Neuronal stem cell (in vitro differentiated cells): ENCODE measurements at regions not wholly inside any gene's neighbourhood (a gene's known extent, or its start where the extent isn't known, plus 50 kb on each side); places are given as distances from the start of the nearest gene placed in this dataset.

ENCODE experiments used
- DNase-seq: peaks from one replicate; pipeline ENCODE4 v3.0.0-alpha.2; 2013; ENCODE audit warnings: low spot score
- H2AFZ ChIP-seq: one replicate; pipeline ENCODE4 v1.6.1; 2013; ENCODE audit warnings: mild to moderate bottlenecking, low read length, inconsistent platforms
- H2AK5ac ChIP-seq: 2 replicates; pipeline ENCODE4 v1.6.1; 2013; ENCODE audit warnings: low read depth, mild to moderate bottlenecking, inconsistent platforms, low read length, moderate library complexity, mixed read lengths
- H2BK120ac ChIP-seq: 2 replicates; pipeline ENCODE4 v1.6.1; 2013; ENCODE audit warnings: low read depth, mild to moderate bottlenecking, inconsistent platforms, low read length, moderate library complexity, mixed read lengths
- H2BK12ac ChIP-seq: one replicate; pipeline ENCODE4 v1.6.1; 2013; ENCODE audit warnings: low read length, inconsistent platforms
- H2BK15ac ChIP-seq: 2 replicates; pipeline ENCODE4 v1.6.1; 2013; ENCODE audit warnings: mild to moderate bottlenecking, low read length, inconsistent platforms, mixed read lengths
- H2BK5ac ChIP-seq: one replicate; pipeline ENCODE4 v1.6.1; 2013; ENCODE audit warnings: inconsistent platforms, mild to moderate bottlenecking, low read length, moderate library complexity
- H3K14ac ChIP-seq: one replicate; pipeline ENCODE4 v1.6.1; 2013; ENCODE audit warnings: low read length, inconsistent platforms
- H3K18ac ChIP-seq: 2 replicates; pipeline ENCODE4 v1.6.1; 2013; ENCODE audit warnings: low read length, inconsistent platforms
- H3K23ac ChIP-seq: 2 replicates; pipeline ENCODE4 v1.6.1; 2013; ENCODE audit warnings: low read depth, mild to moderate bottlenecking, mixed read lengths, low read length, inconsistent platforms; ENCODE audit not compliant: poor library complexity
- H3K27ac ChIP-seq: replicated peaks from 3 replicates; pipeline ENCODE4 v1.5.1; 2013; ENCODE audit warnings: low read length, inconsistent platforms
- H3K27me3 ChIP-seq, 3 experiments: 2 replicates each; pipeline ENCODE4 v1.6.1; 2013; ENCODE audit warnings: low read length in 3 of 3, mild to moderate bottlenecking in 2 of 3, inconsistent platforms in 1 of 3, low read depth in 1 of 3, mixed read lengths in 1 of 3, moderate library complexity in 1 of 3; ENCODE audit not compliant: control insufficient read depth in 3 of 3, insufficient read depth in 3 of 3
- H3K36me3 ChIP-seq, 2 donors: replicated peaks in 1 of 2; 2 replicates each; pipeline ENCODE4 v1.6.1; 2013; ENCODE audit warnings: low read length in 2 of 2; ENCODE audit not compliant: control insufficient read depth in 2 of 2, insufficient read depth in 2 of 2
- H3K4ac ChIP-seq: 2 replicates; pipeline ENCODE4 v1.6.1; 2013; ENCODE audit warnings: inconsistent platforms, mild to moderate bottlenecking, low read length, moderate library complexity
- H3K4me1 ChIP-seq, 2 donors: 1 replicate in 1 of 2; 2 replicates in 1 of 2; pipeline ENCODE4 v1.6.1; 2013; ENCODE audit warnings: low read length in 2 of 2, low read depth in 1 of 2; ENCODE audit not compliant: control insufficient read depth in 2 of 2, insufficient read depth in 1 of 2
- H3K4me2 ChIP-seq: one replicate; pipeline ENCODE4 v1.6.1; 2013; ENCODE audit warnings: mild to moderate bottlenecking, low read length, inconsistent platforms; ENCODE audit not compliant: insufficient read depth, poor library complexity, severe bottlenecking
- H3K4me3 ChIP-seq, 2 donors: 2 replicates each; pipeline ENCODE4 v1.5.1; 2013; ENCODE audit warnings: low read length in 2 of 2, mild to moderate bottlenecking in 2 of 2, inconsistent platforms in 1 of 2, moderate library complexity in 1 of 2
- H3K79me1 ChIP-seq: one replicate; pipeline ENCODE4 v1.6.1; 2013; ENCODE audit warnings: low read depth, mild to moderate bottlenecking, inconsistent platforms, low read length, moderate library complexity
- H3K9ac ChIP-seq: one replicate; pipeline ENCODE4 v1.6.1; 2013; ENCODE audit warnings: mild to moderate bottlenecking, low read depth, low read length, inconsistent platforms; ENCODE audit not compliant: poor library complexity
- H3K9me3 ChIP-seq, 2 donors: replicated peaks in 1 of 2; 2 replicates each; pipeline versions ENCODE3 to v1.6.1; 2013; ENCODE audit warnings: low read length in 2 of 2, mild to moderate bottlenecking in 2 of 2, inconsistent platforms in 1 of 2, low read depth in 1 of 2, mixed read lengths in 1 of 2, moderate library complexity in 1 of 2; ENCODE audit not compliant: control insufficient read depth in 2 of 2, insufficient read depth in 1 of 2
- H4K8ac ChIP-seq: one replicate; pipeline ENCODE4 v1.6.1; 2013; ENCODE audit warnings: low read depth, mild to moderate bottlenecking, inconsistent platforms, low read length, moderate library complexity
- H4K91ac ChIP-seq: one replicate; pipeline ENCODE4 v1.6.1; 2013; ENCODE audit warnings: low read length, low read depth, mild to moderate bottlenecking, inconsistent platforms; ENCODE audit not compliant: poor library complexity
- WGBS, 2 donors: extraction: QIAGEN DNeasy Blood & Tissue Kit; methylation state at CpG; one replicate each; pipeline ENCODE4 v1.1.7; 2013; ENCODE audit warnings: missing lambda C conversion rate in 2 of 2, mixed read lengths in 1 of 2; ENCODE audit not compliant: insufficient read length in 2 of 2, insufficient replicate concordance in 1 of 2; ENCODE audit errors: extremely low coverage in 2 of 2; 5-methylcytosine and 5-hydroxymethylcytosine counted together

- Histone ChIP-seq H3K27me3 (no peaks in the 10 kb centered on the region), H3K9ac (no peak overlapping the region), H3K23ac (no peak overlapping the region), H3K9me3 (no peaks in the 10 kb centered on the region), H3K18ac (no peak overlapping the region), H2BK15ac (no peak overlapping the region), H4K91ac (no peak overlapping the region), H2BK120ac (no peak overlapping the region), H2AK5ac (no peak overlapping the region), H3K4me1 (no peaks in the 10 kb centered on the region), H3K14ac (no peak overlapping the region), H3K4ac (no peak overlapping the region), H3K36me3 (no peaks in the 10 kb centered on the region), H2AFZ (no peak overlapping the region), H3K4me3 (no peak overlapping the region), H3K27ac (no peak overlapping the region), H2BK5ac (no peak overlapping the region), H2BK12ac (no peak overlapping the region), H3K79me1 (no peaks in the 10 kb centered on the region), H3K4me2 (no peak overlapping the region), H4K8ac (no peak overlapping the region)
- WGBS, 2 donors = no CpG with 5 or more reads among the region's 2 CpGs
- no peak for DNase-seq
These were observed 60.0 kb downstream of the DMAC1 start for GRCh38 chr9:7739595-7739994.

DNA sequence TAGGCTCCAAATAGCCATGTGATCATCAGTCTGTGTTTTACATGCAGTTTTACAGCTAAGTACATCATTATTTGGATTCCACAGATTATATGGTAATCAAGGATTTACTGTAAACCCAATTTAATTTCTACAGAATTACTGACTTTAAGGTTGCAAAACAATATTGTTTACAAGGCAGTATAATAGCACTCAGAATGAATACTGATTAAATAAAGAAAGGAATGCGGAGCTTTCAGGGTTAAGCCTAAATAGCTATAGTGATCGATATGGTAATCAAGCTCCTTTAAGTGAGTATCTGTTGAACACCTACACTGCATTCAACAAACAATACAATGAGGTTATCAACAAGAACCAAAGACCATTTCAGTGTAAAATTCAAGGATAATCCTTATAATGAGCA, 64.3 kb downstream of the DMAC1 start:
- no peak for DNase-seq
- Histone ChIP-seq H3K18ac (no peak overlapping the region), H4K91ac (no peak overlapping the region), H2AK5ac (no peak overlapping the region), H3K27ac (no peak overlapping the region), H3K4me3 (no peak overlapping the region), H3K27me3 (no peaks in the 10 kb centered on the region), H3K36me3 (no peaks in the 10 kb centered on the region), H3K79me1 (no peaks in the 10 kb centered on the region), H3K14ac (no peak overlapping the region), H3K4ac (no peak overlapping the region), H3K4me2 (no peak overlapping the region), H4K8ac (no peak overlapping the region), H3K4me1 (no peaks in the 10 kb centered on the region), H3K23ac (no peak overlapping the region), H3K9me3 (no peaks in the 10 kb centered on the region), H2BK12ac (no peak overlapping the region), H2BK15ac (no peak overlapping the region), H2BK5ac (no peak overlapping the region), H2BK120ac (no peak overlapping the region), H2AFZ (no peak overlapping the region), H3K9ac (no peak overlapping the region)
- no CpG with 5 or more reads among the region's 2 CpGs for WGBS, 2 donors

DNA sequence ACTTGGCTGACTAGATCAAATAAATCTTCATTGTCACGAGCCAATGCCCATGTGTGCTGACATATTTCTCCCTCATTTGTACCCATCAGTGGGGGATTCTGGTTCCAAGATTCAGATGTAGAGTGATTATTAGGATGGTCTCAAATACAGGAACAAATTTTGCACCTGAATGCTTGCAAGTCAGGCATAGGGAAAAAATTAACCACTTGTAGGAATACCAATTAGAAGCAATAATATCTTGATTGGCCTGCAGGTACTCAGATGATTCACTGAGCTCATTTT, 69.5 kb downstream of the DMAC1 start:
- no peak overlapping the region for H2BK120ac ChIP-seq
- H3K4me1 ChIP-seq = no peaks in the 10 kb centered on the region
- H3K18ac ChIP-seq = no peak overlapping the region
- no peak overlapping the region for H3K4me3 ChIP-seq
- H3K23ac ChIP-seq = no peak overlapping the region
- no peaks in the 10 kb centered on the region for H3K36me3 ChIP-seq
- no peaks in the 10 kb centered on the region for H3K27me3 ChIP-seq
- H2AFZ ChIP-seq = no peak overlapping the region
- no peak overlapping the region for H4K8ac ChIP-seq
- no peaks in the 10 kb centered on the region for H3K9me3 ChIP-seq
- no peak overlapping the region for H3K4ac ChIP-seq
- no peak overlapping the region for H2AK5ac ChIP-seq
- no peak for DNase-seq
- no peaks in the 10 kb centered on the region for H3K79me1 ChIP-seq
- H3K14ac ChIP-seq = no peak overlapping the region
- H3K27ac ChIP-seq = no peak overlapping the region
- H3K4me2 ChIP-seq = no peak overlapping the region
- no CpG with 5 or more reads among the region's 1 CpG for WGBS, 2 donors
- H4K91ac ChIP-seq = no peak overlapping the region
- no peak overlapping the region for H3K9ac ChIP-seq
- no peak overlapping the region for H2BK15ac ChIP-seq
- H2BK12ac ChIP-seq = no peak overlapping the region
- no peak overlapping the region for H2BK5ac ChIP-seq

DNA sequence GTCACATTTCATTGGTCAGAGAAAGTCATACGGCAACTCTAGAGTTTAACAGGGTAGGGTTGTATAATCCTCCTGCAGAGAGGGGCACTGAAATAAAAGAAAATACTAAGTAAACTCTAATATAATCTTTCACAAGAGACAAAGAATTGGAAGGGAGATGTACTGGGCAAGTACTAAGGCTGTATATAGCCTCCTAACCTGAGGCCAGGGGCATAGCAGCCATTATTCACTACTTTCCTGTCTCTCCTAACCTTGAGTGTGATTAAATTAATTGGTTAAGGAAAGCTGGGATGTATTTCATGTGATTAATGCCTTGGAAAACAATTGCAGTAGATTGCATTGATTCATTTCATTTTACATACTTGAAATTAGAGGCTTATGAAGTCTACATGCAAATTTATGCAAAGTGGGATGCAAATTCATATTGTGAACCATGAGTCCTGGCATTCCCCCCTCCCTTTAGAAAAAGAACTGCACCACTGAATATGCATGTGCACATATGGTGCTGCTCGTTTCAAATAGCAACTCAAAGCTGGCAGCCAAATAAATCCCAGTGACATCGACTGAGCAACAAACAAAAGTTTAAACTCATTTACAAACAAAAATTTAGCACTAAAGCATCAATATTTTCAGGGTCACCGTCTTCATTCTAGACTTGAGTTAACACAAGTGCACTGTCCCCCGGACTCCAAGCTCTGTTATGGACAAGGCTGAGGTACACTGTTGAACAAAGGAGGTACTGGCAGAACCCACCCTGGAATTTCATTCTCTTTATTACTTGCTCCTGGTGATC, 70.0 kb downstream of the DMAC1 start:
- Histone ChIP-seq H3K4ac (no peak overlapping the region), H3K23ac (no peak overlapping the region), H2AK5ac (no peak overlapping the region), H2BK120ac (no peak overlapping the region), H3K18ac (no peak overlapping the region), H3K9ac (no peak overlapping the region), H3K36me3 (no peaks in the 10 kb centered on the region), H3K9me3 (no peaks in the 10 kb centered on the region), H3K4me2 (no peak overlapping the region), H3K27me3 (no peaks in the 10 kb centered on the region), H3K4me3 (no peak overlapping the region), H4K91ac (no peak overlapping the region), H4K8ac (no peak overlapping the region), H3K4me1 (no peaks in the 10 kb centered on the region), H2BK5ac (no peak overlapping the region), H2BK15ac (no peak overlapping the region), H2BK12ac (no peak overlapping the region), H3K27ac (no peak overlapping the region), H2AFZ (no peak overlapping the region), H3K14ac (no peak overlapping the region), H3K79me1 (no peaks in the 10 kb centered on the region)
- WGBS, 2 donors = no CpG with 5 or more reads among the region's 5 CpGs
- DNase-seq = no peak
